Muscle of back (tissue), 3 donors: ENCODE measurements at regions not wholly inside any gene's neighbourhood (a gene's known extent, or its start where the extent isn't known, plus 50 kb on each side); places are given as distances from the start of the nearest gene placed in this dataset.

Experiments used
- DNase-seq, 3 donors: peaks; one replicate each; pipeline versions ENCODE4 v3.0.0 to v3.0.0-alpha.2; 2013

DNA sequence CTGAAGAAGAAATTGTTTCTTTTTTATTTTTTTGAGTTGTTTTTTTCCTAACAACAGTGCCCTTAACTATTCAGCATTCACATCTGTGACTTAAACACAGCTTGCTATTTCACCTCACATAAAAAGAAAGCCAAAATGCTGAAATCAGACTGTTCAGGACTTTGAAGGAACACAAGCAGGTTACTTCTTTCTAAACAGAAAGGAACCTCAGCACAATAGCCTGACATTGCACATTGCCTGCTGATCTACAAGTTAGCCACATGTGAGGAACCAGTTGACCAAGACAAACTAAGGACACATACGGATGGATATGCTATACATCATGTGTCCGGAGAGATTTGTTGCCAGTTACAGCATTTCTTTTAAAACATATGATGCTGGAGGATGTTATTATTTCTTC lies 331.1 kb downstream of the FSIP2 start:
- no peak for DNase-seq

DNA sequence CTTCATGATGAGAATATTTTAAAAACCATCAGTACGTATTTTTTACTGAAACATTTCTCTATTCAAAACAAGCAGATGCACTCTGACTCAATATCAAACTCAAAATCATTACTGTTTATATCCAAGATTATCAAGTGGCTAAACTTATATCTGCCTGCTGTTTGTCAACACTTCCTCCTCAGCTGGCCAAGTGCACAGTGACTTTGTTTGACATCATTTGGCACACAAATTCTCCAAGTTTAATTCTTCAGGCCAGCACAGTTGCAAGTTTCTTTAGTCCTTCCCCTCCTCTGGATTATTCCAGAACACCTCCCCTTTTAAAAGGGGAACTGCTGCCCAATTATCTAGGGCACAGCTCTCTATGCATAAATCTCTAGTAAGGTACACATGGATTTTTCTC lies 346.6 kb downstream of the FSIP2 start:
- DNase-seq: peak in 1 of 3 donors; percentile 45

DNA sequence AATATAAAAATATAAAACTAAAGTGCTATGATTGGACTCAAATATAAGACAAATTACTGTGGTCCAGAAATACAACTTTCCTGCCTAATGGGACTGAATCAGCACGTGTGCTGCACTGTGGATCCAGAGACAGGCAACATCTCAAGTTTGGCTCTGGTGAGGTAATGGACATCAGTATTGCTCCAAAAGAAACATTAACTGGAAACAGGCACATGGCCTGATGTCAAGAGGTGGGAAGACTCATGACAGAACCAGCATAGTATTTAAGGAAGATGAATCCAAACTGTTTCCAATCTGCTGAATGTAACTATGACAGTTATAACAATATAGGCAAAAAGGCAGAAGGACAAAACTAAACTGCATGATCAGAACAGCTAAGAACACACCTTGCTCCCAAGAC lies 354.6 kb downstream of the FSIP2 start:
- DNase-seq: peak in 2 of 3 donors; percentile 60 to 76

DNA sequence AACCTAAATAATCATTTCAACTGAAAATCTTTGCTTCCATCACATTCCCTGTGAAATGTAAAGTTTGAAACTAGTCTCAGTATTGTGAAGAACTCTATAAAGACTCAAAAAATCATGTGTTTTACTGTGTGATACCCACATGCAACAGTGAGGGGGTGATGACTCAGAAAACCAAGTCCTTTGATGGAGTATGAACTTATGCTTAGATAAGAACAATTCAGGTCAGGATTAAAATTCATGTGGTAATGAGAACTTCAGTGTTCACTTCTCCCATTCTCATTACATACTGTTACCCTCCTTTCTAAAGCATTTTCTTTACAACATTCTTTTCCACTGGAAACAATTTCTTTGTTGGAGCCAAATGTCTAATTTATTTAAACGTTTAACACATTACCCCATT lies 360.2 kb downstream of the FSIP2 start:
- DNase-seq: no peak

DNA sequence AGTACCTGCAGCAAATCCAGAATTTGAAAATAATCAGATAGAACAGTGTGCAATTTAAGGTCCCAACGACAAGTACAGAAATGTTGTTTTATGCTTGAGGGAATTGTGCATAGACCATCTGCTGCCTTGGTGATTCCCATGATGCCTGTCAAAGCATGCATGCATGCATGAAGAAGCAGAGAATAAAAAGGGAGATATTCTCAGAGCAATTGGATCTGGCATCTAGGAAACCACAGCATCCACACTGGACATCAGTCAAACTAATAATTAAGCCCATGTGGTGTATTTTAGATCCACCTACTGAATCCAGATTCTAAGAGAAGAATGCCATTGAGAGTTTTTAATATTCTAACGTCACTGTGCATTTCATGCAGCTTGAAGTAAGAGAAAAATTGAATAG lies 361.2 kb downstream of the FSIP2 start:
- peak in 1 of 3 donors; percentile 70 for DNase-seq

DNA sequence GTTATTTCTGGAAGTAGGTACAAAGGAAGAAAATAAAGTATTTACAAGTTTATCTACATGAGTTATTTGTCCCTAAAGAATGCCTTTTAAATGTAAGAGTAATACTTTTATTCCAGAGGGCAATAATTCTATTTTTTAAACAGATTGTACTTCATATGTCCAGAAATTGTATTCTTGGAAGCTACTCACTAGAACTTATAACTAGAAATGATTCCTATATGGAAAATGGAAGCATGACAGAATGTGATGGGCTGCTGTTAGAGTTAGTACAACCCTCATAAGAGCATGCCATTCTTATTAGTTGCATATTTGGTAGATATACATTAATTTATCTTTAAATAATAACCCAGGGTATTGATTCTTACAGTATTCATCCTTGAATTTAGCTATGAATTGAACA lies 362.0 kb downstream of the FSIP2 start:
- DNase-seq: peak in 1 of 3 donors; percentile 67

DNA sequence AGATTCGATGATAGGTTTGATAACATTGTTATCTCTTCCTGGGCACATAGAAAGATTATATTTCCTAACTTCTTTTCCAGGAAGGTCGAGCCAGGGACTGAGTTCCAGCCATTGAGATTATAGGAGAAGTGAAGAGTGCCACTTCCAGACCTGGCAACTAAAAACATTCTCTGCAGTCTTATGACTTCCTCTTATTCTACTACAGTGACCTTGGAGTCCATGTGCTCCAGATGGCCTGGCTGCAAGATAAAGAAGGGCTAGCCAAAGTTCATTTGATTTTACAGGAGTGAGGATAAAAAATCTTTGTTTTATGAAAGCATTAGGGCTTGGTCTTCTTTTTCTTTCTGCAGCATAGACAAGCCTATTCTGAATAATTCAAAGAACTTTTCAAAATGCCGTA lies 363.0 kb downstream of the FSIP2 start:
- peak; percentile 51 to 81 (median 55) for DNase-seq

DNA sequence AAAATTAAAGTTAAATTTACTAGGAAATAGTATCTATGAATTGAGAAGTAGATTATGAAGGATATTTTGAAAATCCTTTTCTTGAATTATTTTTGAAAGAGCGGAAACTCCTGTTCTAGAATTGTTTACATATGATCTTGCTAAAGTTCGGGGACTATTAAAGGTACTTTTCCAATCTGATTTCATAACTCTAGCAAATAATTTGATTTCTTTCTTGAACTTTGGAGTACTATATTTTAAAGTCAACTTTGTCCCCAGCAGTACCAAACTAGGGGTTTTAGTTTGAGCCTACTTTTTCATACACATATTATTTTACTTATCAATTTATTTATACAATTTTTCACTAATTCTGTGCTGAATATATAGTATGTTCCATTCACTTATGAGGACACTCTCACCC lies 364.7 kb downstream of the FSIP2 start:
- DNase-seq: no peak

DNA sequence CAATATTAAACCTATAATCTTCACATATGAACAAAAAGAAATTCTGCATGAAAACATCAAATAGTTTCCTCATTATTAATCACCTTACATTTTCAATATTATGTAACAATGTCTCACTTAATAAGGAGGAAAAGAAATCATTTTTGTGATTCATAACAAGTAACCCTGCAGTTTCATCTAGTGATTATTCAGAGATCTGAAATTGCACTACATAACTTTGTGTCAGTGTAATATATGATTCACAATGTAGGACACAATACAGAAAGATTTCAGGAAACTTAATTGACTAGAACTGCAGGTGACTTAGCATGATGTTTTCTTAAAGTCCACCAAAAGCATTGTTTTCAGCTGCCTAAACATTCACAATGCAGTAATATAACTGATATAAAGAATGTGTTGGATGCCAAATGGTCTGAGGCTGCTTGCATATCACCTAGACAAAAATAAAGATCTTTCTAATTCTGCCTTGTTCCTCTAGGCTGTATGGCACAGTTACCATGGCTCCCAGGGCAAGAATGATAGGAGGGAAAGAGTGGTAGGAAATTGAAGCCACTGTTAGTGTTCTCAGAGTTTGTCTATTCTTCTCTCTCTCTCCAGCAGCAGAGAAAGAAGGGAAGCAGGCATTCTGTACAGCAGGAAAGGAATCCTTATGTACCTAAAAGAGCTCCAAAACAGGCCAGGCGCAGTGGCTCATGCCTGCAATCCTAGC lies 366.6 kb downstream of the FSIP2 start:
- DNase-seq: no peak

DNA sequence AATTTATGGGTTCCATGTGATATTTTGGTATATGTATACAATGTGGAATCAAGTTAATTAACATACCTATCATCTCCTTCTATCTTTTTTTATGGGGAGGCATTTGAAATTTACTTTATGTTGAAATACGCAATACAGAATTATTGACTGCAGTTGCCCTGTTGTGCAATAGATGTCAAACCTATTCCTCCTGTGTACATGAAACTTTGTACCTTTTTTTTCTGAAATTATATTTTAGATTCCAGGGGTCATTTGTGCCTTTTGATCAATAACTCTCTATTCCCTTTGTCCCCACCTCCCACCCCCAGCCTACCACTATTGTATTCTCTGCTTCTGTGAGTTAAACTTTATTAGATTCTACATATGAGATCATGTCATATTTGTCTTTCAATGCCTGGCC lies 369.9 kb downstream of the FSIP2 start:
- no peak for DNase-seq

DNA sequence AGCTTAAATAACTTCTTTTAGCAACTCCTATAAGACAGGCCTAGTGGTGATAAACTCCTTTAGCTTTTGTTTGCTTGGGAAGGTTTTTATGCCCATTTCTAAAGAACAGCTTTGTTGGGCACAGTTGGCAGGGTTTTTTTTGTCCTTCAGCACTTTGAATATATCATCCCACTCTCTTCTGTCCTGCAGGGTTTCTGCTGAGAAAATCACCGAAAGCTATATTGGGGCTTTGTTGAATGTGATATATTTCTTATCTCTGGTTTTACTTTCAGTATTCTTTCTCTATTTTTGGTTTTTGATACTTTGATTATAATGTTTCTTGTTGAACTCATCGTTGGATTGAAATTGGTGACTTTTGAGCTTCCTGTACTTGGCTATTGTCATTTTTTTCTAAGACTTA lies 372.8 kb upstream of the ZC3H15 start:
- DNase-seq: no peak

DNA sequence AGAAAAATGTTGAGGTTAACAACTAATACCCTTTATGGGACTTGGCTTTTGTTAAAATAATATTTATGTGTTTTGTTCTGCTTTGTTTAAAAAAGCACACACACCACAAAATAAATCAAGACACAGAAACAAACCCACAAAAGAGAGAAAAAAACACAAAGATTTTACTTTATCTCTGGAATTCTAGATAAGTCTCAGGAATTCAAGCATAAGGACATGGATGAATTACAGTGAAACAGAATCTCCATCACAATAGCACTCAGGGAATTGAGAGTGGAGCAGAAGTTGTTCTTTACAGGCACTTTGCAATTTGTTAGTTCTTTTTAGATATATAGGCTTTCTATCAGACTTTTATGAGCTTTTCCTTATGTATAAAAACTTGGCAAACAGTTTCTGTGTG lies 360.9 kb upstream of the ZC3H15 start:
- peak in 1 of 3 donors; percentile 18 for DNase-seq

DNA sequence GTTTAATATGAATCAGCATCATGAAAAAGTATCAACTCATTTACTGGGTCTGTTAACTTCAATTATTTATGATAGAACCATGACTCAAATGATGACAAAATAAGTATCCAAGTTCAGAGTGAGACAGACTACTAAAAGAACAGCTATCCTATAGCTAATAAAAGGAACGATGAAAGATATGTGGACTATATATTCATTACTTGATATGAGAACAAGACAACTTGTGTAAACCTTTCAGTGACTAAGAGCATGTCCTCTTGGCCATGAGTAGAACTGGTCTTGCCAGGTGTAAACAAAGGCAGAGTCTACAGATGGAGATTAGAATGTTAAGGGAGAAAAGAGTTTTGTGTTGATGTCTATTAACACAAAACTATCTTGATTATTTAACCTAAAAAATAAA lies 360.4 kb upstream of the ZC3H15 start:
- DNase-seq: no peak

DNA sequence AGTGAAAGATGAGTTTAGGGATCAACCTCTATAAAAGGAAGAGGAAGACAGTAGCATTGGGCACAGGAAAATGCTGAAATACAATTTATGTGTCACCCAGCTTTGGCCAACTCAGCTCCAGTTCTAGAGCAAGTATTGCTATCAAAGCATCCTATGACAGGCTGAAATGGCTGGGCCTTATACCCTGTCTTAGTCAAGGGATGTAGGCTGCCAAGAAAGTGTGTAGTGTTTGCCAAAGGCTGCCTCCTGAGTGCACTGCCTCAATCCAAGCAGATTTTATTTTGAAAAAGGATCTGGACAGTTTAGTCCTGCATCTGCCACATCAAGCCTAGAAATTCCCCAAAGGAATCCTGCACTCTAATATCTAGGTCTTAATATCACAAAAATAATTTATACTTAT lies 359.9 kb upstream of the ZC3H15 start:
- peak in 1 of 3 donors; percentile 44 for DNase-seq

DNA sequence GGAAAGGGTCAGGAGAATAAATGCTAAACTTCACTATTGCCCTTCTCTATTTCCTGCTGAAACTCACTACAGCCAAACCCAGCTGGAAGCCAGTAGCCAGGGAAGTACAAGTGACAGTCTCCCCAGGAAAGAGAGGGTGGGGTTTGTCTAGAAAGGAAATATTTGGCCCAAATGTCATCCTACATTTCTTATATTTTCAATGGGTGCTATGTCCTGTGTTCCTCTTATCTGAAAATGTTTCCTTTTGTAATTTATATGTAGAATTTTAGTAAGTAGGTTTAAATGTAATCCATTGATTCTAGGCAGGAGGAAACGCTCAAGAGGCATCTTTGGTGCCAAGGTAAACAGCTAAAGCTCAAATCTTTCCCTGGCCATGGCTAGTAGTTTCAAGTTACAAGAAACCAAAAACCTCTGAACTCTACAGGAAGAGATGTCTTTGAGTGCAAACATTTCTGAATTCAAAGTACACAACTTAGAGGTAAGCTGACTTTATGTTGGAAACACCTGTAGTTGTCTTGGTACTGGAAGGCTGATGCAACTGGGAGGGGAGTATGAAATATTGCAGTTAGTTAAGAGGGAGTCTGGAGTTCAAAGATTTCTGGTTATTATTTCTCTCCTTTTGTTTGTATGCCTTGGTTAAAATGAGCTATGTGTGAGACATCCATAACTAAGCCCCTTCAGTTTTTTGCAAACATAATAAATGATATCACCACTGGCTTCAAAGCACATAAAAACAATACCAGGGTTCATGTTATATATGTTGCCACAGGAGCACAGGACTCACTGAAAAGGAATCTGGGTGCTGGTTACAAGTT lies 356.1 kb upstream of the ZC3H15 start:
- peak in 1 of 3 donors; percentile 18 for DNase-seq

DNA sequence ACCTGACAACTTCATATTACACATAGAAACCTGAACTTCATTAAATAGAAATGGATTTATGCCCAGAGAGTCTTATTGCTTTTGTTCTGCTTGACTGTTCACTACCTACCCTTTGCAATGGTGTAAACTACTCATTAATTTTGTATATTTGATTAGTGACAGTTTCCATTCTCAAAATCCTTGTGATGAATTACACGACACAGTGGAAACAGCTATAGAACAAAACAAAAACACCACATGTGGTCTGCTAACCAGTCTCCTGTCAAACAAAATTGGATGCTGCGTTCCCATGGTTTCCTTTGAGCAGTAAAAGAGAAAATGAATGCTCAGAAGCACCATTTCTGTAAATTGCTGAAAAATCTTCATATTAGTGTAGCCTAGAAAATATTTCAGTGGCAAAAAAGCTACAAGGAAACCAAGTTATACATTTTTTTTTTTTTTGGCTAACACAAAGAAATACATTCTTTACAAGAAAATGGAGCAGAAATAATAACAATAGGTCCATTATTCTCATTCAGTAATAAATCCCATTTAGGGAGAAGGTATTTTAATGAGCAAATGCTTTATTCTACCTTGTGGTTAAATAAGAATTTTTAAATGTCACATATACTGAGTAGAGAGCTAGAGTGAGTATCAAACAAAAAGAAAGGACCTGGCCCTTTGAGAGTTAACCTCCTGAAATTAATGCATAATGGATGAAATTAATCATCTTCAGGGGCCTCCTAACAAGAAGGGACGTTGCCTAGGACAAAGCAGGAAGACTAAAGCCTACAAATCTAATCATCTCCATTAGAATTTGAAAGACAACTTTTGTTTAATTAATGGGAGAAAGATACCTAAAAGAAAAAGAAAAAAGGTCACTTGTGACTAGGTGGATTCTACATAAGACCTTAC lies 355.1 kb upstream of the ZC3H15 start:
- DNase-seq: no peak

DNA sequence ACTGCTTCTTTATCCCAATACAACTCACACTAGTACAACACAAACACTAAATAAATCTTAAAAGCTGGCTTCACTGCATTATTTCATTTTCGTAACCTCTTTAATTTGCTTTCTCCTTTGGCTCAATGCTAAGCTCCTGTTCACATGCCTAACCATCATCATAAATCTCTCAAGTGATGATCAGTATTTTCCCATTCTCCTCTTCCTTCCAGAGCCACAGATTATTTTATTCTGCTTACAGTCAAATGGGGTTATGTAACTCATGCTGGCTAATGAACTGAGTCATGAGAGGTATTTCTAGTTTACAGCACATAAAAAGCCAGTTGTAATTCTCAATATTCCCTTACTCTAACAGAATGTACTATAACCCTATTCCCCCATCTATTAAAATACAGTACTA lies 350.4 kb upstream of the ZC3H15 start:
- DNase-seq: peak; percentile 36 to 78 (median 59)

DNA sequence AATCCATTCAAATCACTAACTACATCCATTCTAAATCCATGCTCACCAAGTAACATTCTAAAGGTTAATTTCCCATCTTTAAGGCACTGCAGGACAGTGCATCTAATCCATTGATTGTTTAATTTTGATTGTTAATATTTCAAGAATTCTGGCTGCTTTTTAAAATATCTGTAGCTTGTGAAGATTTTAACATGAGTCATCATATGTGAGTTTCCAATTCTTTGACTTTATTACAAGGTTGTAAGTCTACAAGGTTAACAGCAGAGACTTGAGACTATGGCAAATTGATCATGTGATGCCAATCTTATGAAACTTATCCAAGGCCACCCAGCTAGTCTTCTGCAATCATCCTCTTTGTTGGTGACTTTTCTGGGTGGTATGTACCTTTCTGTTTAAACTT lies 349.2 kb upstream of the ZC3H15 start:
- DNase-seq: no peak

DNA sequence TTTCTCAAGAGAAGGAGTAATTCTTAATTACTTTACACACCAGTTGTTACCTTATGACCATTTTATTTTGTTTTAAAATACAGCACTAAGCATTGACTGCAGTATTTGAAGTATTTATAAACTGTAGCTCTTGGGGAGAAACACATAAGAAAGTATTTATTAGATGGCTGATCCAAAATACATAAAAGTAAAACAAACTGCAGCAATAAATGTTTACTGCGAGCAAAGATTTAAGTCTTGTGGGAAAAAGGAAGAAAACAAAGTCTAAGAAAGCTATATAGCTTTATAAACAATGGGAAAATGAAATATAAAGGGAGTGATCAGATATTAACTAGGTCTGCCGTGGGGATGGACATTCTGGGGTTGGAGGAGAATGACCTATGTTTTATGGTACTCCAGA lies 347.2 kb upstream of the ZC3H15 start:
- DNase-seq: peak in 1 of 3 donors; percentile 30

DNA sequence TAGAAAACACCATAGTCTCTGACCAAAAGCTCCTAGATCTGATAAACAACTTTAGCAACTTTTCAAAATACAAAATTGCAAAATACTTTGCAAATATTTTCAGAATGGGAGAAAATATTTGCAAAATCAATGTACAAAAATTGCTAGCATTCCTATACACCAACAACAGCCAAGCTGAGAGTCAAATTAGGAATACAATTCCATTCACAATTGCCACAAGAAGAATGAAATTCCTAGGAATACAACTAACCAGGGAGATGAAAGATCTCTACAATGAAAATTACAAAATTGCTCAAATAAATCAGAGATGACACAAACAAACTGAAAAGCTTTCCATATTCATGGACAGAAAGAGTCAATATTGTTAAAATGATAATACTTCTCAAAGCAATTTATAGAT lies 327.0 kb upstream of the ZC3H15 start:
- no peak for DNase-seq

DNA sequence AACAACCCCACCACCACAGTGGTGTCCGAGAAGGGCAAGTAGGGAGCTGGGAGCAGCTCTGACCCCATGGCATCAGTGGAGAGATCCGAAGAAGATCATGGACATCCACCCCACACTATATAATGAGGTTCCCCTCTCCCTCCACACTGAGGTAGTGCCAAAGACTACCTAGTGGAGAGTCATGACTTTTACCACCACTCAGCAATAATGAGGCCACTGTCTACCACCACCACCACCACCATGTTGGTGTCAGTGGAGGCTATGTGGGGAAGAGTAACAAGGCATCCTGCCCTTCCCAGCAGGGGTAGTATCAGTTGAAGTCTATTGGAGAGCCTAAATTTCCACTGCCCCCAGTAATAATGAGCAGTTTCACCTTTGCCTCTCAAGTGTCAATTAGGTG lies 321.7 kb upstream of the ZC3H15 start:
- DNase-seq: no peak

DNA sequence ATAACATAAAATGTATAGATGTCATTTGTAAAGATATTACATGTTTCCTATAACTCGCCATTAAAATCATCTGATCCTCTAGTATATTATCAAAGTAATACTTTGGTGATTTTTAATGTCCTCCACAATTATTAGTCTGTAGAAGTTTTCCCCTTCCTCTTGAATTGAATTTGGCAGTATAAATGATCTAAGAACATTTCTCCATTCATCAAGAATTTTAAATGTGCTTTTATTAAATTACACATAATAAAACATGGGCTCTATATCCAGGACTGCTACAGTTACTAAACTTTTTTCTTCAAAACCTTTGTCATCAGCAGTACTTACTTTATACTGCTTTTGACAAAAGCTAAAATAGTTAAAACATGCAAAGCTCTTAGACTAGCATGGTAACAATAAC lies 315.4 kb upstream of the ZC3H15 start:
- no peak for DNase-seq
